NCI-H510A treated with DMSO at 0.1 percent for 48 hours (cell line): ENCODE measurements at regions not wholly inside any gene's neighbourhood (a gene's known extent, or its start where the extent isn't known, plus 50 kb on each side); places are given as distances from the start of the nearest gene placed in this dataset.

Experiments
- DNase-seq: peaks from one replicate; lab custom pipeline; 2025; lab: John Stamatoyannopoulos, UW

DNA sequence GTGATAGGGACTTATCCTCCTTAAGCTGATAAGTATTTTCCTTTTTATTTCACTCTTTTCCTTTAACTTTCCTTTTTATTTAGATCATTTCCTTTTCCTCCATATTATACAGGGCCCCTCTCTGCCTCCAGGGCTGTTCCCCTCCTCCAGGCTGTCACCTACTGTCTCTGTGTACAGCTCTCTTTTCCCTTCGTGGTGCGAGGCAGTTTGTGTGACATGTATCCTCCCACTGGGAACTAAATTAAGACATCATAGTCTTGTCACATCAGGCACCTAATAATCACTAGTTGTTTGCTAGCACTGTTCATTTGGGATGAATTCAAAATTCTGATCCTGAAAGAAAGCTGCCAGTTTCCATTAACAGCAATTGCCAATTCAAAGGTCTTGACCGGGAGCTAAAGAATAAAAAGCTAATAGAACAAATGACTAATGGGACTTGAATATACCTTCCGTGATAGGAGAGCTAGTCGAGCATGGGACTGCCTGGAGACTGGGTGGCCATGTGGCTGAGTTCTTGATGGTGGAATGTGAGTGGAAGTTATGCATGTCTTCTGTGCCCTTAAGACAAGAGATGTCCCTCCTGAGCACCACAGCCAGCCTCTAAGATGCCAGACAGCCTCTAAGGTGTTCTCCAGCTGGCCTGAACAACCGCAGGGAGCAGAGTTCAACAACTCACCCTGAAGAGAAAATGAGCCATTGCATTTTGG, 77.7 kb upstream of the LRRC55 start:
- no peak for DNase-seq

DNA sequence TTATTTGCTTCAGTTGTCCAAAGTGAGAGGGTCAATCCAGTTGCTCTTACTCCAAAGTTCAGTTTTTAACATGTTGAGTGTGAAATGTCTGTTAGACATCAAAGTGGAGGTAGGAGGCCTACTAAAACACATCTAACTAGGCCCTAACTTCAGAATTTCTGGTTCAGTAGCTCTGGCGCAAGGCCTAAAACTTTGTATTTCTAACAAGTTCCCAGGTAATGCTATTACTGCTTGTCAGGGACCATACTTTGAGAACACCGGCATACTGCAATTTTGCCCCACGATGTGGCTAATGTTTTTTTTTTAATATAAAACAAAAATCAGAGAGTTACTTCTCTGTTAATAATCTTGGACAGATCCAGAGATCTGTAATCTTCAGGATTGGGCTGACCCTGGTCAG, 72.4 kb upstream of the LRRC55 start:
- no peak for DNase-seq

GRCh38 chr11:57111619-57112018, 70.1 kb upstream of the LRRC55 start:
- DNase-seq, result no peak

DNA sequence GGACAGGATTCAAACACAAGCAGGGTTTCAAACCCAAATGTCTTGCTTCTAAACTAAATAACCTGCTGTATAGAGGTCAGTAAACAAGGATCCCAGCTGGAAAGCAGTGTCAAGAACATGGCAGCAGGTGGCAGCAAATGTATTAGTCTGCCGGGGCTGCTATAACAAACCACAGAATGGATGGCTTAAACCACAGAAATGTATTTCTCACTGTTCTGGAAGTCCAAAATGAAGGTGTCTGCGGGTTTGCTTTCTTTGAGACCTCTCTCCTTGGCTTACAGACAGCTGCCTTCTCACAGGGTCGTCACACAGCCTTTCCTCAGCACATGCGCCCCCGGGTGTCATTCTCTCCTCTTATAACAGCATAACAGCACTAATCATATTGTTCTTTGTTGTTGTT, 65.1 kb upstream of the LRRC55 start:
- peak; percentile 24 for DNase-seq

DNA sequence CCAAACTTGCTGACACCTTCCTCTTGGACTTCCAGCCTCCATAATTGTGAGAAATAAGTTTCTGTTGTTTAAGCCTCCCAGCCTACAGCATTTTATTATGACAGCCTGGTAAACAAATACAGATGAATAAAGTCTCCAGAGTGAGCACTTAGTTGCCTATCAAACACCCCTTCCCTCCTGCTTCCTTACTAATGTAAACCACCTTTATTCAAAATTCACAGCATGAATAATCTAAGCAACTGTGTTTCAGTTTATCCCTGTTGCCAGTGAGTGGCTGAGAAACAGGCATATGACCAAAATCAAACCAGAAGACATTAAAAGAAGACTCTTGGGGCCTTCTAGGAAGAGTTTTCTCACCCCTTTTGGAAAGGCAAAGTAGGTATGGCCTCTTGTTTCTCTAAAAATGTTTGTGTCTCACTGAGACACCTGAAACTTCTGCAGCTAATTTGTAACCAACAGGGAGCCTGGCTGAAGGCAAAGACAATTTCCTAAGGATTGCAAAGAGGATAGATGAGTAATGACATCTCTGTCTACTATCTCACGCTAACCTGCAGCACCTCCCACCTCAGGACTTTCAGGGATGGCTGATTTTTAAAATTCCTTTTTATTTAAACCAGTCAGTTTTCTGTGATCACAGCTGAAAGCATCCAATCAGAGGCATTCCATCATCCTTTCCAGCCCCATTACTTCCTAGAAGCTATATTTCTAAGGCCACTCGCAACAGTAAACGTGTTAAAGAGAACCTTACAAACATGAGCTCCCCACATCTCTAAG, 61.4 kb upstream of the LRRC55 start:
- DNase-seq, result no peak

GRCh38 chr11:57121996-57122395, 59.8 kb upstream of the LRRC55 start:
- no peak for DNase-seq

DNA sequence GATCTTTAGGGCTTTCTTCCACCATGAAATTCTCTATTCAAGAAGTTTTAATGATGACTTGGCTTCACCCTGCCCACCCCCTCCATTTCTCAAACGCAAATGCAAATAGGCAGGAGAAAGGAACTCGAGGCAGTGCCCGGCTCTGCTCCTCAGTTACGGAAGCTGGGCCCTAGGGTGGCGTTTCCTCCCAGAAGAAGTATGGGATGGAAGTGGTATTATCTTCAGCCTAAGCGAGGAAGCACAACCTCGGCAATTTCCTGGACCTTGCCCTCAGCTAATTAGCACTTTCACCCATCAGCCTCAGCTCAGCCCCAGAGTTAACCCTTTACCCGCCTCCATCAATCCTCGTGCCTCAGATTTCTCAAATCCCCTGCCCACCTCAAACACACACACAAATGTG, 58.2 kb upstream of the LRRC55 start:
- DNase-seq, result no peak

- no peak for DNase-seq
Measured at GRCh38 chr11:57124505-57124904, 57.2 kb upstream of the LRRC55 start.

DNA sequence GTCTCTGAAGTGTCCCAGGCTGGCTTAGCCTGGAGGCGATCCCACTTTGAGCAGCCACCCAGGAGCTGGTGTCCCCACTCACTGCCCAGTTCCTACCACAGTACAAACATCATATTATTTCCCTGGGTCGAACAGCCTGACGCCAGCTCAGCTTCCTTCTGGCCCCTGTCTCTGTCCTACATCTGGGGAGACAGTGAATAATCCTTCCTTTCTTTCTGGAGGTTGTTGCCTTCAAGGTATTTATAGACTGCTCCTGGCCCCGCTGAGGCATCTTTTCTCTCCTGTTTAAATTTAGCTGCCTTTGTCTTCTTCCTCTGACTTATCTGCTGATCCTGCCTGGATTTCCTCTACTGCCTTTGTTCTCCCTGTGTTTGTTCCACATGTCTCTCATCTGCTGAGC, 56.8 kb upstream of the LRRC55 start:
- DNase-seq, result no peak

- no peak for DNase-seq
Measured at GRCh38 chr11:57126766-57127400, 54.9 kb upstream of the LRRC55 start.

GRCh38 chr11:57131080-57131790, 50.5 kb upstream of the LRRC55 start:
- DNase-seq, result no peak
